Heart right ventricle (tissue), 16 donors: ENCODE measurements at regions not wholly inside any gene's neighbourhood (a gene's known extent, or its start where the extent isn't known, plus 50 kb on each side); places are given as distances from the start of the nearest gene placed in this dataset.
"Not testable (repeated sequence)": the region's sequence is repeated elsewhere in the genome, so short reads cannot be mapped to it uniquely, and the experiment has no call there.

Experiments used
- ATAC-seq, 8 donors: fragments of 200-7000 bp; cut with Tn5 transposase; one replicate each; pipeline ENCODE4 v1.9.1; 2020; ENCODE audit warnings: mild to moderate bottlenecking in 8 of 8, moderate library complexity in 8 of 8, moderate number of reproducible peaks in 1 of 8
- DNase-seq, 2 donors: peaks; one replicate each; pipeline ENCODE4 v3.0.0-alpha.2; 2020
- H3K27ac ChIP-seq, 10 donors: fragments of 200-600 bp; sonication (generic) in 2 of 10; one replicate each; pipeline versions ENCODE4 v1.5.0 to v1.8.0; 2020 to 2022; ENCODE audit warnings: mild to moderate bottlenecking in 3 of 10
- H3K27me3 ChIP-seq, 7 donors: fragments of 200-600 bp; one replicate each; pipeline ENCODE4 v1.8.0; 2021 to 2022; ENCODE audit warnings: mild to moderate bottlenecking in 2 of 7
- H3K36me3 ChIP-seq, 9 donors: fragments of 200-600 bp; sonication (generic) in 1 of 9; one replicate each; pipeline versions ENCODE4 v1.5.0 to v1.8.0; 2020 to 2022; ENCODE audit warnings: mild to moderate bottlenecking in 2 of 9
- H3K4me1 ChIP-seq, 9 donors: fragments of 200-600 bp; sonication (generic) in 1 of 9; one replicate each; pipeline versions ENCODE4 v1.5.0 to v1.8.0; 2020 to 2022; ENCODE audit warnings: mild to moderate bottlenecking in 4 of 9
- H3K4me3 ChIP-seq, 10 donors: fragments of 200-600 bp; sonication (generic) in 2 of 10; one replicate each; pipeline versions ENCODE4 v1.5.0 to v1.8.0; 2020 to 2022; ENCODE audit warnings: mild to moderate bottlenecking in 7 of 10, moderate library complexity in 2 of 10
- H3K9me3 ChIP-seq, 11 donors: fragments of 200-600 bp in 10 of 11; sonication (generic) in 2 of 11; one replicate each; pipeline versions ENCODE4 v1.5.0 to v1.8.0; 2013 to 2022; ENCODE audit warnings: mild to moderate bottlenecking in 2 of 11, control low read depth in 1 of 11, moderate library complexity in 1 of 11
- CTCF ChIP-seq, 9 donors: fragments of 200-600 bp; sonication (generic) in 2 of 9; IDR thresholded peaks; one replicate each; pipeline versions ENCODE4 v1.5.0 to v1.8.0; 2021 to 2022; ENCODE audit warnings: antibody characterized with exemption in 9 of 9, mild to moderate bottlenecking in 5 of 9, moderate library complexity in 1 of 9
- WGBS, 2 donors: extraction: QIAGEN DNeasy Blood & Tissue Kit; methylation state at CpG; one replicate each; pipeline ENCODE4 v1.1.7; 2013; ENCODE audit warnings: inconsistent platforms in 1 of 2; 5-methylcytosine and 5-hydroxymethylcytosine counted together
- intact Hi-C, 10 donors: fragments of 100-400 bp; cut with DNase I; formaldehyde crosslinking; loops; one replicate each; pipeline versions ENCODE4 v1.11.1 to v1.14.2; 2022
- donor health status: Arrhythmogenic right ventricular cardiomyopathy.
- donor health status: ischemic (EF 13 %, LVEDD 7.1; RV severe dilation, severe dysfunction).
- donor health status: healthy with polysubstance abuse.
- donor health status: DM: no; HTN: yes; CAD: no.
- donor health status: DM: no; HTN: no; CAD: no.
- donor health status: ischemic (EF 25% LVEDD 6.9; RV normal size, moderate dysfunction).
- donor health status: ischemic (EF 25% LVEDD 5.7; RV mildly dilated, moderate dysfunction).
- donor health status: healthy.
- donor health status: DM: yes; HTN: yes; CAD: no.
- donor health status: Ischemic cardiomyopathy.
- donor health status: ischemic (EF 35%, LVEDD 5.7; RV mildly dilated, moderate dysfunction).
- donor health status: nonischemic (EF 11% LVEDD 7.7; RV severe dilation, severe dysfunction).
- donor health status: DM: yes; HTN: yes; CAD: no.
- donor health status: PGD.
- donor health status: ischemic (EF 29% LVEDD 5.4; RV normal size, mild dysfunction).
- donor health status: nonischemic (EF 23%, LVEDD 6.1; RV moderate dilation, normal function).

DNA sequence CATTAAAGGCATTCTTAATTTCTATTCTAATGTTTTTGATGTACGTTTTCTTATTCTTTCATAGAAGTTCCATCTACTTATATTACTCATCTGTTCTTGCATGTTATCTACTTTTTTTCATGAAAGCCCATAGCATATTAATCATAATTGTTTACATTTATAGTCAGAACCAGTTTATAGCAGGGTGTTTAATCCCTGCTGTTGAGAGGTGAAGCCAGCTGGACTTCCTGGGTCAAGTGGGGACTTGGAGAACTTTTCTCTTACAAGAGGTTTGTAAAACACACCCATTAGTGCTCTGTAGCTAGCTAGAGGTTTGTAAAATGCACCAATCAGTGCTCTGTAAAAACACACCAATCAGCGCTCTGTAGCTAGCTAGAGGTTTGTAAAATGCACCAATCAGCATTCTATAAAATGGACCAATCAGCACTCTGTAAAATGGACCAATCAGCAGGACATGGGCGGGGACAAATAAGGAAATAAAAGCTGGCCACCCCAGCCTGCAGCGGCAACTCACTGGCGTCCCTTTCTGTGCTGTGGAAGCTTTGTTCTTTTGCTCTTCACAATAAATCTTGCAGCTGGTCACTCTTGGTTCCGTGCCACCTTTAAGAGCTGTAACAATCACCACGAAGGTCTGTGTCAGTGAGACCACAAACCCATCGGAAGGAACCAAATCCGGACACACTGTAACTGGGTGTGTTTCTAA is 120.6 kb downstream of the TANC2 start:
- H3K4me3 ChIP-seq: no peak overlapping the region
- peaks cover 0 to 18% (median 0%) of the 10 kb centered on the region in 11 donors for H3K9me3 ChIP-seq
- ATAC-seq: no peak
- no peak for TF ChIP-seq CTCF (IDR thresholded peaks at IDR 0.05)
- 95% methylated on average over 9 of the region's 9 CpGs for WGBS, 2 donors
- H3K4me1 ChIP-seq: no peaks in the 10 kb centered on the region
- H3K27me3 ChIP-seq: no peaks in the 10 kb centered on the region
- intact Hi-C loops: no loop called here
- no peak for DNase-seq
- H3K27ac ChIP-seq: no peak overlapping the region
- no peaks in the 10 kb centered on the region for H3K36me3 ChIP-seq

DNA sequence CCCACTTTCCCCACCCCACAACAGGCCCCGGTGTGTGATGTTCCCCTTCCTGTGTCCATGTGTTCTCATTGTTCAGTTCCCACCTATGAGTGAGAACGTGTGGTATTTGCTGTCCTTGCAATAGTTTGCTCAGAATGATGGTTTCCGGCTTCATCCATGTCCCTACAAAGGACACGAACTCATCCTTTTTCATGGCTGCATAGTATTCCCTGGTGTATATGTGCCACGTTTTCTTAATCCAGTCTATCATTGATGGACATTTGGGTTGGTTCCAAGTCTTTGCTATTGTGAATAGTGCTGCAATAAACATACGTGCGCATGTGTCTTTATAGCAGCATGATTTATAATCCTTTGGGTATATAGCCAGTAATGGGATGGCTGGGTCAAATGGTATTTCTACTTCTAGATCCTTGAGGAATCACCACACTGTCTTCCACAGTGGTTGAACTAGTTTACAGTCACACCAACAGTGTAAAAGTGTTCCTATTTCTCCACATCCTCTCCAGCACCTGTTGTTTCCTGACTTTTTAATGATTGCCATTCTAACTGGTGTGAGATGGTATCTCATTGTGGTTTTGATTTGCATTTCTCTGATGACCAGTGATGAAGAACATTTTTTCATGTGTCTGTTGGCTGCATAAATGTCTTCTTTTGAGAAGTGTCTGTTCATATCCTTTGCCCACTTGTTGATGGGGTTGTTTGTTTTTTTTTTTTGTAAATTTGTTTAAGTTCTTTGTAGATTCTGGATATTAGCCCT is 124.5 kb downstream of the TANC2 start:
- peaks cover 0 to 23% (median 0%) of the 10 kb centered on the region in 11 donors for H3K9me3 ChIP-seq
- H3K4me3 ChIP-seq, H3K27ac ChIP-seq, H3K36me3 ChIP-seq, H3K27me3 ChIP-seq, ATAC-seq, intact Hi-C loops, DNase-seq, H3K4me1 ChIP-seq: not testable (repeated sequence)
- 85 to 88% methylated on average over 7 of the region's 7 CpGs for WGBS, 2 donors

DNA sequence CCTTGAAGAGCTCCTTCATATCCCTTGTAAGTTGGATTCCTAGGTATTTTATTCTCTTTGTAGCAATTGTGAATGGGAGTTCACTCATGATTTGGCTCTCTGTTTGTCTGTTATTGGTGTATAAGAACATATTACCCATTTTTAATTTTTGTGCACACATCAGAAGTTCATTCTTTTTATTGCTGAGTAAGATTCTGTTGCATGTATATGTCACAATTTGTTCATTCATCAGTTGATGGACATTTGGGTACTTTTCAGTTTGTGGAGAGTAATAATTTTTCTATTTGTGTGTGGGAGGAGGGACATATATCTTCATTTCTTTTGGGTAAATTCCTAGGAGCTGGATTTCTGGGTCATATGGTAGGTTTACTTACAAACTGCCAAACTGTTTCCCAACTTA is 125.9 kb downstream of the TANC2 start:
- ATAC-seq, H3K4me1 ChIP-seq, H3K27ac ChIP-seq, H3K4me3 ChIP-seq, H3K36me3 ChIP-seq, H3K27me3 ChIP-seq, intact Hi-C loops, DNase-seq: not testable (repeated sequence)
- H3K9me3 ChIP-seq: peaks cover 0 to 19% (median 0%) of the 10 kb centered on the region in 11 donors

- no peak for TF ChIP-seq CTCF (IDR thresholded peaks at IDR 0.05)
- intact Hi-C loops: no loop called here
- no peak overlapping the region for H3K27ac ChIP-seq
- no peaks in the 10 kb centered on the region for H3K4me1 ChIP-seq
- 85 to 96% methylated on average over 3 of the region's 3 CpGs for WGBS, 2 donors
- no peak for DNase-seq
- H3K4me3 ChIP-seq: no peak overlapping the region
- H3K9me3 ChIP-seq: peaks cover 0 to 17% (median 0%) of the 10 kb centered on the region in 11 donors
- H3K27me3 ChIP-seq: no peaks in the 10 kb centered on the region
- no peak for ATAC-seq
- no peaks in the 10 kb centered on the region for H3K36me3 ChIP-seq
These were observed 128.6 kb downstream of the TANC2 start for GRCh38 chr17:63094631-63095030.

DNA sequence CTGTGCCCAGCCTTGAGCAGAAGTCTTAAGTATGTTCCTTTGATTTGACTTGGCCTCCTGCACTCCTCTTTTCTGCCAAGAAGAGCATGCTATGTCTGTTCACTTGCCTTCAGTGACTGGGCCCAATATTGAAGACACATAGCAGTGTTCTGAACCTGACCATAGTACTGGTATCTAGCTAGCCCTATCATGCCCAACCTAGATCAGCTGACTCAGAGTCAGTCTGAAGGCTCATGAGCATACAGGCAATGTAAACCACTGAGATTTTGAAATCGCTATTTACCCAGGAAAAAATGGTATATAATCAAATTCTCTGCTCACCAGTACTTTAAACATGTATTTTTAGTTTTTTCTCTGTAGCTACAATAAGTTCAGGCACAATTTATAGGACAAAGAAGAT is 129.4 kb downstream of the TANC2 start:
- Histone ChIP-seq H3K27me3 (no peaks in the 10 kb centered on the region), H3K4me1 (no peaks in the 10 kb centered on the region), H3K9me3 (peaks cover 0 to 14% (median 0%) of the 10 kb centered on the region in 11 donors), H3K27ac (no peak overlapping the region), H3K36me3 (no peaks in the 10 kb centered on the region), H3K4me3 (no peak overlapping the region)
- WGBS, 2 donors: 97 to 99% methylated on average over 1 of the region's 1 CpG
- no peak for TF ChIP-seq CTCF (IDR thresholded peaks at IDR 0.05)
- intact Hi-C loops: no loop called here
- ATAC-seq (no peak), DNase-seq (no peak)
